SK-N-SH treated with all-trans-retinoic acid at 6 μM for 48 hours (cell line): ENCODE measurements at regions not wholly inside any gene's neighbourhood (a gene's known extent, or its start where the extent isn't known, plus 50 kb on each side); places are given as distances from the start of the nearest gene placed in this dataset.

Experiments
- ATAC-seq: fragments of 200-7000 bp; cut with Tn5 transposase; 3 replicates; pipeline ENCODE4 v1.9.1; 2020; ENCODE audit warnings: mild to moderate bottlenecking, moderate library complexity
- ARNTL ChIP-seq: fragments of 450-650 bp; formaldehyde crosslinking; IDR thresholded peaks from 2 replicates; pipeline ENCODE4 v1.5.0; 2020; ENCODE audit warnings: low read depth, mild to moderate bottlenecking, moderate library complexity, borderline replicate concordance
- BACH2 ChIP-seq: fragments of 250-450 bp; sonication (Bioruptor Pico); IDR thresholded peaks from 2 replicates; pipeline ENCODE4 v1.9.0; 2021; ENCODE audit warnings: mild to moderate bottlenecking, borderline replicate concordance
- CSDC2 ChIP-seq: fragments of 250-450 bp; sonication (Bioruptor Pico); IDR thresholded peaks from 2 replicates; pipeline ENCODE4 v1.5.0; 2020; ENCODE audit warnings: mild to moderate bottlenecking, moderate library complexity
- ESRRG ChIP-seq: fragments of 250-450 bp; sonication (Bioruptor Pico); IDR thresholded peaks from 2 replicates; pipeline ENCODE4 v1.6.1; 2021; ENCODE audit warnings: mild to moderate bottlenecking
- GLIS3 ChIP-seq: fragments of 250-450 bp; sonication (Bioruptor Pico); IDR thresholded peaks from 2 replicates; pipeline ENCODE4 v1.5.0; 2020; ENCODE audit warnings: mild to moderate bottlenecking, moderate library complexity
- ISL1 ChIP-seq: fragments of 250-450 bp; sonication (Bioruptor Pico); IDR thresholded peaks from 2 replicates; pipeline ENCODE4 v2.1.2; 2022; ENCODE audit warnings: mild to moderate bottlenecking, moderate library complexity
- OSR1 ChIP-seq: fragments of 250-450 bp; sonication (Bioruptor Pico); IDR thresholded peaks from 2 replicates; pipeline ENCODE4 v1.8.0; 2022; ENCODE audit warnings: moderate library complexity, mild to moderate bottlenecking, inconsistent platforms
- PPARA ChIP-seq: fragments of 250-450 bp; sonication (Bioruptor Pico); IDR thresholded peaks from 2 replicates; pipeline ENCODE4 v1.5.0; 2020; ENCODE audit warnings: mild to moderate bottlenecking, borderline replicate concordance
- RARB ChIP-seq: fragments of 250-450 bp; sonication (Bioruptor Pico); IDR thresholded peaks from 2 replicates; pipeline ENCODE4 v1.8.0; 2021; ENCODE audit warnings: mild to moderate bottlenecking, moderate library complexity
- SNAI2 ChIP-seq: fragments of 250-450 bp; sonication (Bioruptor Pico); IDR thresholded peaks from 2 replicates; pipeline ENCODE4 v1.5.0; 2020; ENCODE audit warnings: mild to moderate bottlenecking, moderate library complexity
- TCF4 ChIP-seq: fragments of 250-450 bp; sonication (Bioruptor Pico); IDR thresholded peaks from 2 replicates; pipeline ENCODE4 v1.8.0; 2021; ENCODE audit warnings: mild to moderate bottlenecking, moderate library complexity, borderline replicate concordance
- TOX ChIP-seq: fragments of 250-450 bp; sonication (Bioruptor Pico); IDR thresholded peaks from 2 replicates; pipeline ENCODE4 v1.8.0; 2021; ENCODE audit warnings: mild to moderate bottlenecking, moderate library complexity, borderline replicate concordance
- ZC3H10 ChIP-seq: fragments of 250-450 bp; sonication (Bioruptor Pico); IDR thresholded peaks from 2 replicates; pipeline ENCODE4 v1.5.1; 2021; ENCODE audit warnings: mild to moderate bottlenecking, moderate library complexity
- ZFP3 ChIP-seq: fragments of 250-450 bp; sonication (Bioruptor Pico); IDR thresholded peaks from 2 replicates; pipeline ENCODE4 v1.5.0; 2020; ENCODE audit warnings: mild to moderate bottlenecking, moderate library complexity
- ZFP30 ChIP-seq: fragments of 450-650 bp; formaldehyde crosslinking; IDR thresholded peaks from 2 replicates; pipeline ENCODE4 v1.5.0; 2022; ENCODE audit warnings: mild to moderate bottlenecking, moderate library complexity
- ZNF565 ChIP-seq: fragments of 450-650 bp; formaldehyde crosslinking; conservative IDR thresholded peaks from 2 replicates; pipeline ENCODE4 v1.5.0; 2020; ENCODE audit warnings: low read depth, mild to moderate bottlenecking, moderate library complexity
- ZNF70 ChIP-seq: fragments of 450-650 bp; formaldehyde crosslinking; IDR thresholded peaks from 2 replicates; pipeline ENCODE4 v1.5.0; 2020; ENCODE audit warnings: mild to moderate bottlenecking, moderate library complexity
- ZNF8 ChIP-seq: fragments of 450-650 bp; formaldehyde crosslinking; IDR thresholded peaks from 2 replicates; pipeline ENCODE4 v1.5.0; 2020; ENCODE audit warnings: mild to moderate bottlenecking, moderate library complexity
- TF ChIP-seq, protein P1 (sequence below): fragments of 250-450 bp; sonication (Bioruptor Pico); IDR thresholded peaks from 2 replicates; pipeline ENCODE4 v1.5.0; 2020; ENCODE audit warnings: mild to moderate bottlenecking, moderate library complexity
- TF ChIP-seq, protein P2 (sequence below): fragments of 250-450 bp; sonication (Bioruptor Pico); IDR thresholded peaks from 2 replicates; pipeline ENCODE4 v1.5.1; 2021; ENCODE audit warnings: mild to moderate bottlenecking, moderate library complexity
- TF ChIP-seq, protein P3 (sequence below): fragments of 250-450 bp; sonication (Bioruptor Pico); IDR thresholded peaks from 2 replicates; pipeline ENCODE4 v1.5.1; 2020; ENCODE audit warnings: low read depth, mild to moderate bottlenecking, moderate library complexity
- TF ChIP-seq, protein P4 (sequence below): fragments of 250-450 bp; sonication (Bioruptor Pico); IDR thresholded peaks from 2 replicates; pipeline ENCODE4 v1.8.0; 2020; ENCODE audit warnings: mild to moderate bottlenecking, moderate library complexity, borderline replicate concordance

DNA sequence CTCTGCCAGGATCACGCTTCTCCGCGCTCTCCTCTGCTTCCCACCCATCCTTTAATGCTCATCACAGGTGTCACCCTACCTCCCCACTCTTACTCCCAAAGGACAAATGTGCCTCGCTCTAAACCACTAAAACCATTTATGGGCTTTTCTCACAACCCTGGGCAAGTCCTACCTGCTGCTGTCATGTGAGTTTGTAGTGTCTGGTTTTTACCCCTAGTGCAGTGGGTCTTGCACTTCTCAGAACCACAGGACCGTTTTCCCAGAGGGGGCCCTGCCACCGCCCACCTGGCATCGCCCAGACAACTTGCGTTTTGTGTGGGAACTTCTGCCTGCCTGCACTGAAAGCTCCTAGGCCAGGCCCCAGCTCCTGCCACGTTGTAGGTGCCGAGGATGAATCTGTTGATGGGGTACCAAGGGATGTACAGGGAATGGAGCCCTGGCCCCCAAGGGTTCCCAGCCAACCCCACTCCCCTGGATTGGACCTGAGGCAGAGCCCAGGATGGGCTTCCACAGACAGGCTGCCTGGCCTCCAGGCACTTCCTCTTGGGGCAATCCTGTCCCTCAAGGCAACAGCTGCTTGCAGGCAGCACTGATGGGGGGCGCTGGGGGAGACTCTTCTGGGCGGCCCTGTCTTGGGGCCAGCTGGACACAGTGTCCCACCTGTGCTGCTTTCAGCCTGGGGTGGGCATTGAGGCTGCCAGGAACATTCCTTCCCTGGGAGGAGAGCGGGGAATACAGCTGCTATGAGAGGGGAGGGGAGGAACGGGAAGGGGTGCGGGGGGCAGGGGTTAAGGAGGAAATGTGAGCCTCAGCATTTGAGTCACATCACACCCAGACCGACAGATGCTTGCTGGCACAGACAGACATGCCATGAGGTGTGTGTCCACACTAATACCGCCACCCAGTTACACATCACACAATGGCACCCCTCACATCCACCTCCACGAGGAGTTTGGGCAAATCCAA is 176.3 kb downstream of the ZFP36L2 start:
- no peak for TF ChIP-seq OSR1 (CRISPR knock-in tag)
- TF ChIP-seq ZC3H10 = no peak
- no peak for TF ChIP-seq RARB (CRISPR knock-in tag)
- TF ChIP-seq TCF4 (CRISPR knock-in tag) = no peak
- no peak for TF ChIP-seq ZNF70 (CRISPR knock-in tag)
- TF ChIP-seq, protein P1, sequence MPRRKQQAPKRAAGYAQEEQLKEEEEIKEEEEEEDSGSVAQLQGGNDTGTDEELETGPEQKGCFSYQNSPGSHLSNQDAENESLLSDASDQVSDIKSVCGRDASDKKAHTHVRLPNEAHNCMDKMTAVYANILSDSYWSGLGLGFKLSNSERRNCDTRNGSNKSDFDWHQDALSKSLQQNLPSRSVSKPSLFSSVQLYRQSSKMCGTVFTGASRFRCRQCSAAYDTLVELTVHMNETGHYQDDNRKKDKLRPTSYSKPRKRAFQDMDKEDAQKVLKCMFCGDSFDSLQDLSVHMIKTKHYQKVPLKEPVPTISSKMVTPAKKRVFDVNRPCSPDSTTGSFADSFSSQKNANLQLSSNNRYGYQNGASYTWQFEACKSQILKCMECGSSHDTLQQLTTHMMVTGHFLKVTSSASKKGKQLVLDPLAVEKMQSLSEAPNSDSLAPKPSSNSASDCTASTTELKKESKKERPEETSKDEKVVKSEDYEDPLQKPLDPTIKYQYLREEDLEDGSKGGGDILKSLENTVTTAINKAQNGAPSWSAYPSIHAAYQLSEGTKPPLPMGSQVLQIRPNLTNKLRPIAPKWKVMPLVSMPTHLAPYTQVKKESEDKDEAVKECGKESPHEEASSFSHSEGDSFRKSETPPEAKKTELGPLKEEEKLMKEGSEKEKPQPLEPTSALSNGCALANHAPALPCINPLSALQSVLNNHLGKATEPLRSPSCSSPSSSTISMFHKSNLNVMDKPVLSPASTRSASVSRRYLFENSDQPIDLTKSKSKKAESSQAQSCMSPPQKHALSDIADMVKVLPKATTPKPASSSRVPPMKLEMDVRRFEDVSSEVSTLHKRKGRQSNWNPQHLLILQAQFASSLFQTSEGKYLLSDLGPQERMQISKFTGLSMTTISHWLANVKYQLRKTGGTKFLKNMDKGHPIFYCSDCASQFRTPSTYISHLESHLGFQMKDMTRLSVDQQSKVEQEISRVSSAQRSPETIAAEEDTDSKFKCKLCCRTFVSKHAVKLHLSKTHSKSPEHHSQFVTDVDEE = no peak
- TF ChIP-seq, protein P2, sequence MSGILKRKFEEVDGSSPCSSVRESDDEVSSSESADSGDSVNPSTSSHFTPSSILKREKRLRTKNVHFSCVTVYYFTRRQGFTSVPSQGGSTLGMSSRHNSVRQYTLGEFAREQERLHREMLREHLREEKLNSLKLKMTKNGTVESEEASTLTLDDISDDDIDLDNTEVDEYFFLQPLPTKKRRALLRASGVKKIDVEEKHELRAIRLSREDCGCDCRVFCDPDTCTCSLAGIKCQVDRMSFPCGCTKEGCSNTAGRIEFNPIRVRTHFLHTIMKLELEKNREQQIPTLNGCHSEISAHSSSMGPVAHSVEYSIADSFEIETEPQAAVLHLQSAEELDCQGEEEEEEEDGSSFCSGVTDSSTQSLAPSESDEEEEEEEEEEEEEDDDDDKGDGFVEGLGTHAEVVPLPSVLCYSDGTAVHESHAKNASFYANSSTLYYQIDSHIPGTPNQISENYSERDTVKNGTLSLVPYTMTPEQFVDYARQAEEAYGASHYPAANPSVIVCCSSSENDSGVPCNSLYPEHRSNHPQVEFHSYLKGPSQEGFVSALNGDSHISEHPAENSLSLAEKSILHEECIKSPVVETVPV (CRISPR knock-in tag) = no peak
- TF ChIP-seq ESRRG (CRISPR knock-in tag) = no peak
- TF ChIP-seq ZNF565 (CRISPR knock-in tag) = no peak
- TF ChIP-seq ARNTL = no peak
- TF ChIP-seq GLIS3 (CRISPR knock-in tag) = no peak
- no peak for TF ChIP-seq SNAI2 (CRISPR knock-in tag)
- TF ChIP-seq ZFP30 (CRISPR knock-in tag) = no peak
- TF ChIP-seq, protein P3, sequence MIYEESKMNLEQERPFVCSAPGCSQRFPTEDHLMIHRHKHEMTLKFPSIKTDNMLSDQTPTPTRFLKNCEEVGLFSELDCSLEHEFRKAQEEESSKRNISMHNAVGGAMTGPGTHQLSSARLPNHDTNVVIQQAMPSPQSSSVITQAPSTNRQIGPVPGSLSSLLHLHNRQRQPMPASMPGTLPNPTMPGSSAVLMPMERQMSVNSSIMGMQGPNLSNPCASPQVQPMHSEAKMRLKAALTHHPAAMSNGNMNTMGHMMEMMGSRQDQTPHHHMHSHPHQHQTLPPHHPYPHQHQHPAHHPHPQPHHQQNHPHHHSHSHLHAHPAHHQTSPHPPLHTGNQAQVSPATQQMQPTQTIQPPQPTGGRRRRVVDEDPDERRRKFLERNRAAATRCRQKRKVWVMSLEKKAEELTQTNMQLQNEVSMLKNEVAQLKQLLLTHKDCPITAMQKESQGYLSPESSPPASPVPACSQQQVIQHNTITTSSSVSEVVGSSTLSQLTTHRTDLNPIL (CRISPR knock-in tag) = no peak
- ATAC-seq = no peak

DNA sequence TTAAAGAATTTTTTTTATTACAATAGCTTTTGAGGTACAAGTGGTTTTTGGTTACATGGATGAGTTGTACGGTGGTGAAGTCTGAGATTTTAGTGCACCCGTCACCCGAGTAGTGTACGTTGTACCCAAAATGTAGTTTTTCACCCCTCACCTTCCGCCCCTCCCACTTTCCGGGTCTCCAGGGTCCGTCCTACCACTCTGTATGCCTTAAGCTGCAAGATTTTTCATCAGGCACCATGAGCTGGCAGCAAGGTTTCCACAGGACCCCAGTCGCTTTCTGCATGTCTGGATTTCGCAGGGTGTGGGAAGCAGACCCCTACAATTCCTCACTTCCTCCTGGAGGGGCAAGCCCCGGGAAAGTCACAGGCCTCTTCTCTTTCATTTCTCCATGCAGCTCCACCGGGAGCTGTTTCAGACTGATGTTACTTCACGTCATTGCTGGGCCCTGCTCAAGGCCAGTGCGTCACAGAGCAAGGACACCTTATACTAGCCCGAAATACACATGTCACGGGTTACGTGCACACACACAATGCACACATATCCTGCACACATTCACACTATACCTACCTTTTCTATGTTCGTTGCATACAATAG is 179.1 kb downstream of the ZFP36L2 start:
- no peak for TF ChIP-seq TCF4 (CRISPR knock-in tag)
- TF ChIP-seq, protein P4, sequence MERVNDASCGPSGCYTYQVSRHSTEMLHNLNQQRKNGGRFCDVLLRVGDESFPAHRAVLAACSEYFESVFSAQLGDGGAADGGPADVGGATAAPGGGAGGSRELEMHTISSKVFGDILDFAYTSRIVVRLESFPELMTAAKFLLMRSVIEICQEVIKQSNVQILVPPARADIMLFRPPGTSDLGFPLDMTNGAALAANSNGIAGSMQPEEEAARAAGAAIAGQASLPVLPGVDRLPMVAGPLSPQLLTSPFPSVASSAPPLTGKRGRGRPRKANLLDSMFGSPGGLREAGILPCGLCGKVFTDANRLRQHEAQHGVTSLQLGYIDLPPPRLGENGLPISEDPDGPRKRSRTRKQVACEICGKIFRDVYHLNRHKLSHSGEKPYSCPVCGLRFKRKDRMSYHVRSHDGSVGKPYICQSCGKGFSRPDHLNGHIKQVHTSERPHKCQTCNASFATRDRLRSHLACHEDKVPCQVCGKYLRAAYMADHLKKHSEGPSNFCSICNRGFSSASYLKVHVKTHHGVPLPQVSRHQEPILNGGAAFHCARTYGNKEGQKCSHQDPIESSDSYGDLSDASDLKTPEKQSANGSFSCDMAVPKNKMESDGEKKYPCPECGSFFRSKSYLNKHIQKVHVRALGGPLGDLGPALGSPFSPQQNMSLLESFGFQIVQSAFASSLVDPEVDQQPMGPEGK = no peak
- TF ChIP-seq ZFP30 (CRISPR knock-in tag) = no peak
- TF ChIP-seq PPARA = no peak
- TF ChIP-seq TOX (CRISPR knock-in tag) = no peak
- no peak for TF ChIP-seq BACH2 (CRISPR knock-in tag)
- TF ChIP-seq ZNF565 (CRISPR knock-in tag) = no peak
- no peak for TF ChIP-seq CSDC2 (CRISPR knock-in tag)
- TF ChIP-seq, protein P3 (CRISPR knock-in tag) = no peak
- no peak for TF ChIP-seq GLIS3 (CRISPR knock-in tag)
- no peak for TF ChIP-seq ZNF8 (CRISPR knock-in tag)
- TF ChIP-seq OSR1 (CRISPR knock-in tag) = no peak
- TF ChIP-seq, protein P1 = no peak
- no peak for TF ChIP-seq ARNTL
- TF ChIP-seq ISL1 (CRISPR knock-in tag) = no peak
- no peak for TF ChIP-seq ZFP3 (CRISPR knock-in tag)
- ATAC-seq = no peak; the same call in 2 of the 3 replicates
